OCI-LY7 (cell line): ENCODE measurements at regions not wholly inside any gene's neighbourhood (a gene's known extent, or its start where the extent isn't known, plus 50 kb on each side); places are given as distances from the start of the nearest gene placed in this dataset.

Experiments
- BruUV-seq: library from RNA; stranded (reverse); fragments of 400-500 nt; replicated peaks from 2 replicates; lab custom pipeline; 2021; lab: Mats Ljungman, UMichigan
- CTCF ChIA-PET: fragments of 300-600 bp; sonication (Branson Sonifier 250); formaldehyde crosslinking; loops from one replicate; lab custom pipeline; 2022; ENCODE audit warnings: antibody characterized with exemption; ENCODE audit not compliant: unreplicated experiment; lab: Charles Lee
- POLR2A ChIA-PET: fragments of 300-600 bp; sonication (Branson Sonifier 250); formaldehyde crosslinking; loops from one replicate; lab custom pipeline; 2022; ENCODE audit warnings: antibody characterized with exemption; lab: Charles Lee
- DNase-seq: peaks from one replicate; pipeline ENCODE4 v3.0.0-alpha.2; 2015; ENCODE audit warnings: low spot score
- H2AFZ ChIP-seq: fragments of 200-600 bp; sonication (generic), shearing (Covaris generic); 2 replicates; pipeline ENCODE4 v1.6.1; 2014; ENCODE audit warnings: mild to moderate bottlenecking, antibody characterized with exemption, low read length, moderate library complexity
- H3K27ac ChIP-seq: fragments of 200-600 bp; sonication (generic); 2 replicates; pipeline ENCODE4 v1.5.1; 2014; ENCODE audit warnings: mixed run types, low read depth, mild to moderate bottlenecking, moderate library complexity, low read length, inconsistent platforms; ENCODE audit not compliant: poor library complexity, severe bottlenecking
- H3K36me3 ChIP-seq: fragments of 200-600 bp; sonication (generic); 2 replicates; pipeline ENCODE4 v1.6.1; 2014; ENCODE audit warnings: mild to moderate bottlenecking, antibody characterized with exemption, low read length, moderate library complexity, mixed read lengths; ENCODE audit not compliant: insufficient read depth
- H3K4me1 ChIP-seq: fragments of 200-600 bp; sonication (generic); 2 replicates; pipeline ENCODE4 v1.5.1; 2014; ENCODE audit warnings: mild to moderate bottlenecking, low read length; ENCODE audit not compliant: insufficient read depth, poor library complexity, severe bottlenecking
- H3K4me2 ChIP-seq: fragments of 200-600 bp; sonication (generic); 2 replicates; pipeline ENCODE4 v1.6.1; 2014; ENCODE audit warnings: mild to moderate bottlenecking, low read length
- H3K4me3 ChIP-seq: fragments of 200-600 bp; sonication (generic); 2 replicates; pipeline ENCODE4 v1.5.1; 2014; ENCODE audit warnings: mild to moderate bottlenecking, low read depth, low read length; ENCODE audit not compliant: poor library complexity, severe bottlenecking
- H3K79me2 ChIP-seq: fragments of 200-600 bp; sonication (generic); 2 replicates; pipeline ENCODE4 v1.6.1; 2016; ENCODE audit warnings: low read depth, mild to moderate bottlenecking, low read length, moderate library complexity, mixed read lengths; ENCODE audit not compliant: insufficient read depth
- H3K9me2 ChIP-seq: fragments of 200-600 bp; sonication (generic); 2 replicates; pipeline ENCODE4 v1.6.1; 2016; ENCODE audit warnings: mild to moderate bottlenecking, low read length, mixed read lengths; ENCODE audit not compliant: insufficient read depth
- H3K9me3 ChIP-seq: fragments of 200-600 bp; sonication (generic); 2 replicates; pipeline ENCODE4 v1.6.1; 2014; ENCODE audit warnings: mild to moderate bottlenecking, mixed run types, low read length, mixed read lengths
- H4K20me1 ChIP-seq: fragments of 200-600 bp; sonication (generic); 2 replicates; pipeline ENCODE4 v1.6.1; 2014; ENCODE audit warnings: mild to moderate bottlenecking, antibody characterized with exemption, low read length, moderate library complexity, mixed read lengths; ENCODE audit not compliant: insufficient read depth
- CTCF ChIP-seq: fragments of 200-600 bp; sonication (generic); conservative IDR thresholded peaks from 2 replicates; pipeline ENCODE4 v1.5.1; 2014; ENCODE audit warnings: mild to moderate bottlenecking, antibody characterized with exemption, low read length, moderate library complexity, mixed read lengths
- EZH2phosphoT487 ChIP-seq: fragments of 200-600 bp; sonication (generic); IDR thresholded peaks from 2 replicates; pipeline ENCODE4 v1.6.1; 2018; ENCODE audit warnings: low read depth, borderline replicate concordance, mild to moderate bottlenecking, mixed run types, antibody characterized with exemption, low read length, moderate library complexity, mixed read lengths
- intact Hi-C: fragments of 100-400 bp; cut with micrococcal nuclease; formaldehyde crosslinking; loops from one replicate; pipeline ENCODE4 v1.10.0; 2022; ENCODE audit not compliant: unreplicated experiment

- CTCF ChIA-PET = no interaction called here
- no peak overlapping the region for H3K4me3 ChIP-seq
- TF ChIP-seq CTCF (no peak), EZH2phosphoT487 (no peak)
- no peak overlapping the region for H3K27ac ChIP-seq
- H3K36me3 ChIP-seq = no peaks in the 10 kb centered on the region
- no peaks in the 10 kb centered on the region for H3K4me1 ChIP-seq
- POLR2A ChIA-PET = no interaction called here
- H2AFZ ChIP-seq = no peak overlapping the region
- no TSS peak for BruUV-seq
- DNase-seq = no peak
- no peaks in the 10 kb centered on the region for H3K9me2 ChIP-seq
- intact Hi-C loops = no loop called here
- H4K20me1 ChIP-seq = no peaks in the 10 kb centered on the region
- H3K79me2 ChIP-seq = no peaks in the 10 kb centered on the region
- H3K9me3 ChIP-seq = no peaks in the 10 kb centered on the region
- no peak overlapping the region for H3K4me2 ChIP-seq
These were observed 819.1 kb downstream of the KCNJ18 start for GRCh38 chr17:22511431-22511830.

- Histone ChIP-seq H3K4me1 (no peaks in the 10 kb centered on the region), H4K20me1 (no peaks in the 10 kb centered on the region), H3K36me3 (no peaks in the 10 kb centered on the region), H3K4me2 (no peak overlapping the region), H3K4me3 (no peak overlapping the region), H3K79me2 (no peaks in the 10 kb centered on the region), H3K27ac (no peak overlapping the region), H3K9me3 (no peaks in the 10 kb centered on the region), H3K9me2 (no peaks in the 10 kb centered on the region), H2AFZ (no peak overlapping the region)
- TF ChIP-seq EZH2phosphoT487 (no peak), CTCF (no peak)
- ChIA-PET CTCF (no interaction called here), POLR2A (no interaction called here)
- intact Hi-C loops = no loop called here
- no peak for DNase-seq
- no TSS peak for BruUV-seq
These were observed 819.7 kb downstream of the KCNJ18 start for GRCh38 chr17:22512057-22512456.

GRCh38 chr17:22512506-22512905, 820.2 kb downstream of the KCNJ18 start:
- BruUV-seq = no TSS peak
- Histone ChIP-seq H3K9me3 (no peaks in the 10 kb centered on the region), H3K4me2 (no peak overlapping the region), H3K36me3 (no peaks in the 10 kb centered on the region), H3K9me2 (no peaks in the 10 kb centered on the region), H3K4me1 (no peaks in the 10 kb centered on the region), H2AFZ (no peak overlapping the region), H3K4me3 (no peak overlapping the region), H3K27ac (no peak overlapping the region), H3K79me2 (no peaks in the 10 kb centered on the region), H4K20me1 (no peaks in the 10 kb centered on the region)
- CTCF ChIA-PET = no interaction called here
- TF ChIP-seq EZH2phosphoT487 (no peak), CTCF (no peak)
- DNase-seq = no peak
- POLR2A ChIA-PET = no interaction called here
- intact Hi-C loops = no loop called here
